NCI-H2196 treated with DMSO at 0.1 percent for 48 hours (cell line): ENCODE measurements at regions not wholly inside any gene's neighbourhood (a gene's known extent, or its start where the extent isn't known, plus 50 kb on each side); places are given as distances from the start of the nearest gene placed in this dataset.
A peak's percentile ranks its signal among the peaks of the same experiment; 100 is the strongest.

Experiments used
- DNase-seq: peaks from one replicate; lab custom pipeline; 2025; ENCODE audit not compliant: unreplicated experiment; lab: John Stamatoyannopoulos, UW

DNA sequence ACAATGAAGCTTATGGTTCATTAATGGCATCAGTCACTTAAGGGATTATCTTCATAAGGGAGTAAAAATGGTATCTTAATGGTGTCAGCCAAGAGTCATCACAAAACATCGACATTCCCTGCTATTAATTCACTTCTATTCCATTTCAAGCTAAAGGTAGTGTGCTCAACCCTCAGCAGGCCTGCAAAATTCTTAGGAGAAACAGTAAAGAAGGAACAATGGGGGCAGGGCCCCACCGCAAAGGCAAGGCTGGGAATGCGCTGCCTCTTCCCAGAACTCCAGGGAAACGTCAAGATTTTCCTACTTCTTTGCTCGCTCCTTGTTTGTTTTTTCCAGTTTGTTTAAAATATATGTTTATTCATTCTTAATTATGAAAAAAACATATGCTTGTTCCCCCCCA lies 187.3 kb upstream of the TSC22D2 start:
- no peak for DNase-seq

DNA sequence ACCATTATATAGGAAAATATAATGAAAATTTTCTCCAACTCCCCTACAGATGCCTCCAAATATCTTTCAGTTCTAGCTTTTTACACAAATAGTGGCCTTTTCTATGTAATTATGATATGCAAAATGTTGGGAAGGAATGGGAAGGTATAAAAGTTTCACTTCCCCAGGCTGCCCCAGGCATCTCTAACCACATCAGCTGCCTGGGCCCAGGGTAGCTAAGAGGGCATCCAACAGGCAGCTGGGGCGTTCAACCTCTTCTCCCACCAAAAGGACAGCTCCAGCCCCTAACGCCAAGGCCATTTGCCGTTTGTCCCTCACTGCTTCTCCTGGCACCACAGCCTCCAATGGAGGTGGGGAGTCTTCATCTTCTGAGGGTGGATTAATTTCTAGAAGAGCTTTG lies 188.1 kb upstream of the TSC22D2 start:
- no peak for DNase-seq

DNA sequence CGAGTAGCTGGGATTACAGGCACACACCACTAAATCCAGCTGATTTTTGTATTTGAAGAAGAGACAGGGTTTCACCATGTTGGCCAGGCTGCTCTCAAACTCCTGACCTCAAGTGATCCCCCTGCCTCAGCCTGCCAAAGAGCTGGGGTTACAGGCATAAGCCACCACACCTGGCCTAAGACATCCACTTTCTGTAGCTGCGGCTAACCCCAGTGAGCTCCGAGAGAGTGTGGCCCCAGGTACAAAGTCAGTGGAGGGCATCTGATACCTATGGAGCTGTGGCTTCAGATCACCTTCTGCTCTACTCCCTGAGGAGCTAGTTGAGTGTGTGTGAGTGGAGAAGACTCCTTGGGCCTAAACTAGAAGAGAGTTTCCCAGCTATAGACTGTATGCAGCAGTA lies 189.3 kb upstream of the TSC22D2 start:
- no peak for DNase-seq

DNA sequence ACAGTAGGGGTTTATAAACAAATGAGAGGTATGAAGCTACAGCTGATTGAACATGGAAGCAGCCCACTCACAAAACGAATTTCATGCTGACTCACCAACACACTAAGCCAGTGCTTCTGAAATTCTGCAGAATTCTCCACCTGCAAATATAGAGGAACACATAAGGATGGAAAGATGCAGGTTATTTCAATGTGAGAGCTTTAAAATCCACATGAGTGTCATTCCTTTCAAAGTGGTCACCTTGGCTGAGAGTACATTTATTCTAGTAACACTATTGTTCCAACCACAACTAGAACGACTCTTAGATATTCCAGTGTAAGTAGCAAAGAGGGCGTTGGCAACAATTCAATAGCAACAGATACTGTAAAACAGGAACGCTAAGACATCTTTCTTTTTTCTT lies 189.9 kb upstream of the TSC22D2 start:
- DNase-seq = no peak

DNA sequence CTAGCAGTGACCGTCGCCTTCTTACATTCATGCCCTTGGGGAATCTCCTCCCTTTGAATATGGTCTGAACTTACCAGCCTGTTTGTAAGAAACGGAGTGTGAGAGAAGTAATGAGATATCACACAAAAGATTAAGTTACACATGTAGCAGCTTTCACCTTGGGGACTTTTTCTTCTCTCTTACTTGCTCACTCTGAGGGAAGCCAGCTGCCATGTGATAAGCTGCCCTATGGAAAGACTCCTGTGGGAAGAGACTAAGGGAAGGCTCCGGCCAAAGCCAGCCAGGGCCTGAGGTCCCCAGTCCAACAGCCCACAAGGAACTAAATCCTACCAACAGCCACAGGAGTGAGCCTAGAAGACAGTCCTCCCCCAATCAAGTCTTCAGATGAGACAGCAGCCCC lies 190.4 kb upstream of the TSC22D2 start:
- DNase-seq = no peak

DNA sequence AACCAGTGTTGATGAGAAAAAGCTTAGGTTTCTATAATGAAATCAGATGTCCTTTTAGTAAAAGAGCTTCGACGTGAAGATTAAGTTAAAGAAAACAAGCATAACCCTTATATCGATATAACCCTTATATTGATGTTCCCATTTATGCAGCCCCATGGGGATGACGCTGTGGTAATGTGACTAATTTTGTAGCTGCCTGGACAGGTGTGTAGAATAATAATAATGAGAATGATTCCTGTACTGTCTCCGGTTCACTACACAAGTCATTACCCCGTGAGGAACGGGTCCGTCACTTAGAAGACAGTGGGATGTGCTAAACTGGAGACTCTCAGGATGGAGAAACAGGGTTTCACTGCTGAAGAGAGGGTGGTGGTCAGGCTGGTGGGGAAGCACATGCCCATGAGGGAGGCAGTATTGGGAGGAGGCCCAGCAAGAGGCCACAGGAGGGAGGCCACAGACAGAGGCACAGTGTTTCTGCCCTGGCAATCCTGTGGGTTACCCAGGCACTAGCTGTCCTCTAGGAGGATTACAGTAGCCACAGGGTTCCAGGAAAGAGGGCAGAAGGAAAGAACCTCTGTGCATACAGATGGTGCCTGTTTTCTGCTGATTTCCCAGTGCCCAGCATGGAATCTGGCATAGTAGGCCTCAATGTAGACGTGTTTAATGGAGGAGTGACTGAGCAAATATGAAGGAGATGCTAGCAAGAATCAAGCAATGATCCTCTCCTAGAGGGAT lies 191.1 kb upstream of the TSC22D2 start:
- no peak for DNase-seq

DNA sequence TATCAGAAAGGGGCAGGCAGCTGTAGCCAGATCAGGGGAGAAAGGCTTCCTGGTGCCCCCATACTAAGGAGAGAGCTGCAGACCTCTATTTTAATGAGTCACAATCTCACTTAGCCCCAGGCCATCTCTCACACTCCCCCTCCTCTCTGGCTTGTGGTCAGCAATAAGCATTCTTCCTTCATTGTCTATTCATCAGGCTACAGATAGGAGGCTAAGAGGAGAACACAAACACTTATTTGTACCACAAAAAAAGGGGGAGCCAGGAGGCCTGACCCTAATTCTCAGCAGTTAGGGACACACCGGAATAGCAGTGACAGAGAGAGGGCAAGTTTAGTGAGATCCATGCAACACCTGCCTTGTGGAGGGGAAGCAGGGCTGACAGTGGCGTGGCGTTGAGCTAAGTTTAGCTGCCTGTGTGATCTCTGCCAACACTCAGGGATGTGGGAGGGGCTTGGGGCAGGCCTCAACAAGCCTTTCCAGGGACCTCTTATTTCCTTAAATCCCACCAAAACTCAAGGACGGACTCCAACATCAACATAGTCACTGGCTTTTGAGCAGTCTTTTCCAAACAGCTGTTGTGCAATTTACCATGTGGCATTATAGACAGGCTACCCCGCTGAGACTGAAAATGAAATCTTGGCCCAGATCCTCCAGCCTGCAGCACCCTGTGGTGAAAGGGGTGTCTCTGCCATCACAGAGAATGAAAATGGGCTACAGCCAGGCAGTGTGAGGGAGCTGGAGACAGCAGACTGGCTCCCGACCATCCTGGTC lies 191.9 kb upstream of the TSC22D2 start:
- peak; percentile 78 for DNase-seq

DNA sequence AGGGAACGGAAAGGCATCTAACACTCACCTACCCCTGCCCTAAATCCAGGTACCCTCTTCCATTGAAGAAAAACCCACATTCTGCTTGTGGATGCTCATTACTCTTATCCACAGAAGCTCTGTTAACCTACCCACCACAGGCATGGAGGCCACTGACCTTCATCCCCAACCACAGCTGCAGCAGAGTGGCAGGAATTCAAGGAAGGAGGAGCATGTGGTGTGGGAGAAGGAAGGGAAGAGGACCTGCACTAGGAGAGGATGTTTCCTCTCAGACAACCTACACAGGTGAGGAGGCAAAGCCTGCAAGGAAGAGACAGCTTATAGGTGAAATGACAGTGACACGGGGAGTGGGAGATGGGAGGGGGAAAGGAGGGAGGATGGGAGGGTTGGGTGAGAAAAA lies 192.5 kb upstream of the TSC22D2 start:
- no peak for DNase-seq

DNA sequence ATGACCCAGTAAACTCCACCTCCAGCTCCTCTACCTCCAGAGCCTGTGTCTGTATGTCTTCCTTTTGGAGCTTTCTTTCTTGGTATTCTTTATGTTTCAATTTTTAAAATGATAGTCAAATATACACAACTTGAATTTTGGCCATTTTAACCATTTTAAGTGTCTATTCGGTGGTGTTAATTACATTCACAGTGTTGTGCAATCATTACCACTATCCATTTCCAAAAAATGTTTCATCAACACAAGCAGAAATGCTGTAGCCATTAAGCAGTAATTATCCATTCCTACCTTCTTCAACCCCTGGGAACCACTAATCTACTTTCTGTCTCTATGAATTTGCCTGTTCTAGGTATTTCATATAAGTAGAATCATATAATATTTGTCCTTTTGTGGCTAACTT lies 194.5 kb upstream of the TSC22D2 start:
- no peak for DNase-seq

DNA sequence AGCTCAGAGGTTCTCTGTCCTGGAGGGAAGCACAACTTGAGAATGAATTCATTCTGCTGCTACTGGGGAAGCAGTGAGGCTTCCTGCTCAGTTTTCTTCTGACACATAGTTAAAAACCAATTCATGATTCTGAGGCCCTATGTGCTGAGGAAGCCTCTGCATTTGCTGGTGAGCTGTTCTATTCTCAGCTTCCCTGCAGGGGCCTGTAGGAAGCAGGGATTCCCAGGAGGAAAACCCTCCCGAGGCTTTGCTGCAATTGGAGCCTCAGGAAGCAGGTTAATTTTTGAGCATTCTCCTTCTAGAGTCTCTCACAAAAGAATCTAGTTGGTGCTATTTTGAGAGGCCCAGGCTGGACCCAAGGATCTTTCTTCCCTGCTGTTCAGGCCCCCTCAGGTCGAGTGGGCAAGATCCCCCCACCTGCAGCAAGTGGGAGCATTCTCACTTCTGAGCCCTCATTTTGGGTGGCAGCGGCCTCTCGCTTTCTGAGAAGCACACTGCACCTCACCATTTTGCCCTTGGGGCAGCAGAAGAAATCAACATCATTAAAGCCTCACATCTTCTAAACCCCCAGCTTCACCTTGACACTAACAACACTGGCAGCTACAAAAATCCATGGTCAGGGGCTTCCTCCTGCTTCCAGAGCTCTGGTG lies 197.5 kb upstream of the TSC22D2 start:
- DNase-seq = no peak

DNA sequence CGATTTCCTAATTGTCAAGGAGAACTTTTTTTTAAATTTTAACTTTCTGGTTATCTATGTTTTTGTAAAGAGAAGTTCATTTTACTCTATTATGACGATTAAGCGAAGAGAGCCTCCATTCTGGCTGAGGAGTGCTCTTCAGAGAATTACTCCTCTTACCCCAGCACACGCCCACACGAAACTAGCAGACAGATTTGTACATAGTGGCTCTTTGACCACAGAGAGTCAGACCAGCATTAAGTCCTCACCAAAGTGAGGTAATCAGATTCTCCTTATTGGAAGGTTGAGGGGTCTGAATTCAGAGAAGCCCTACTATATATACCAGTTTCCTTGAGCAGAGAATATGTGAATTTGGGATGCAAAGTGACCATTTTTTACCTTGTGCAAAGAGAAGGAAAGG lies 204.8 kb upstream of the TSC22D2 start:
- DNase-seq = no peak

DNA sequence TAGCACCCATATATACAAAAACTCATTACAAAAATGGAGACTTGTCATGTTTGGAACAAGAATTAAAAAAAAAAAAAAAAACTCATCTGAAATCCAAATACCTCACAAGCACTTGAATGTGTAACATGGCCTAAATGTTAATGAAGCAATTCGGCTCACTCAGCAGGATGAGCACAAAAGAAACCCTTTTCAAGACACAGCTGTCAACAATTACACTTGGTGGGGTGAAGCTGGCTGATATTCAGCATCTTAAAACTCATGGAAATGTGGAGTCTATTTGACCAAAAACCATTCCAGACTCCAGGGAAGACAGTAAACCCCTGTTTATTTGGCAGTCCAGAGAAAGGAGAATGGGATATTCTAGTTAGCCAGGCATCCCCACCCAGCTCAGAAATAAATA lies 205.4 kb upstream of the TSC22D2 start:
- DNase-seq = no peak

DNA sequence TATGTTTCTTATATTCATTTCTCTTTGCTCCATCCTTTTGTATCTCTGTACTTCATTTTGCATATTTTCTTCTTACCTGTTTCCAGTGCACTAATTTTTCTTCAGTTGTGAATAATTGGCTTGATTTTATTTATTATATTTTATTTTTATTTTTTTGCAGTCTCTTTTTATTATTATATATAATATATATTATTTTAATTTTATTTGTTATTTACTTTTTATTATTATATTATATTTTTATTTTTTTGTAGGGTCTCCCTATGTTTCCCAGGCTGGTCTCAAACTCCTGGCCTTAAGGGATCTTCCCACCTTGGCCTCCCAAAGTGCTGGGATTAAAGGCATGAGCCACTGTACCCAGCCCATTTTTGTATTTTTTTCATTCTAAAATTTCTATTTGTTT lies 213.1 kb upstream of the TSC22D2 start:
- no peak for DNase-seq

DNA sequence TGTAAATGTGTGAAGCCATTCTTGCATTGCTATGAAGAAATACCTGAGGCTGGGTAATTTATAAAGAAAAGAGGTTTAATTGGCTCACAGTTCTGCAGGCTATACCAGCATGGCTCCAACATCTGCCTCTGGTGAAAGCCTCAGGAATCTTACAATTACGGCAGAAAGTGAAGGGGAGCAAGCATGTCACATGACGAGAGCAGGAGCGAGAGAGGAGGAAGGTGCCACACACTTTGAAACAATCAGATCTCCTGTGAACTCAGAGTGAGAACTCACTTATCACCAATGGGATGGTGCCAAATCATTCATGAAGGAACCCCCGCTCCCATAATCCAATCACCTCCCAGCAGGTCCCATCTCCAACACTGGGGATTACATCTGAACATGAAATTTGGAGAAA lies 213.6 kb upstream of the TSC22D2 start:
- no peak for DNase-seq

DNA sequence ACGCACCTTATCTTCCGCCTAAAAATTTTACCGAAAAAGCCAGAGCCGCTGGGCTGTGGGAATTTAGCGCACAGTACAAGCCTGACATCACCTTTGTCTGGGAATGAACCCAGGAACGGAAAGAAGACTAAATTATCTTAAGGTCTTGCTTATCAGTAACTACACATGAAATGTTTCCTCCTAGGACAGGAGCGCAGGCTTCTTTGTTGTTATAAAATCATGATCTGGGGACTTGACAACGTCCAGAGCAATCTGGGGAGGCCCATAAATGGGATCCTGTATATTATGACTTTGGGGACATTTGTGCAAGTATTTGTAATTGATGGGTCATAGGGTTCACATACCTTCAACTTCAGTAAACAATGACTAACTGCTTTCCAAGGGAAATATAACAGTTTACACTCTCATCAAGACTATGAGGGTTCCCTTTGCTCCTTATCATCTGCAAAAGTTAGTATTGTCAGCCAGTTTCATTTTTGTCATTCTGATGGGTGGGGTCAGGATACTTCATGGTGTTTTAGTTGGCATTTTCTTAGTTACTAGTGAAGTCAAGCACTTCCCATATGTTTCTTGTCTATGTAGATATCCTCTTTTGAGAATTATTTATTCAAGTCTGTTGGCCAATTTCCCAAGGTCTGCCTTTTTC lies 213.9 kb upstream of the PFN2 start:
- DNase-seq = no peak

DNA sequence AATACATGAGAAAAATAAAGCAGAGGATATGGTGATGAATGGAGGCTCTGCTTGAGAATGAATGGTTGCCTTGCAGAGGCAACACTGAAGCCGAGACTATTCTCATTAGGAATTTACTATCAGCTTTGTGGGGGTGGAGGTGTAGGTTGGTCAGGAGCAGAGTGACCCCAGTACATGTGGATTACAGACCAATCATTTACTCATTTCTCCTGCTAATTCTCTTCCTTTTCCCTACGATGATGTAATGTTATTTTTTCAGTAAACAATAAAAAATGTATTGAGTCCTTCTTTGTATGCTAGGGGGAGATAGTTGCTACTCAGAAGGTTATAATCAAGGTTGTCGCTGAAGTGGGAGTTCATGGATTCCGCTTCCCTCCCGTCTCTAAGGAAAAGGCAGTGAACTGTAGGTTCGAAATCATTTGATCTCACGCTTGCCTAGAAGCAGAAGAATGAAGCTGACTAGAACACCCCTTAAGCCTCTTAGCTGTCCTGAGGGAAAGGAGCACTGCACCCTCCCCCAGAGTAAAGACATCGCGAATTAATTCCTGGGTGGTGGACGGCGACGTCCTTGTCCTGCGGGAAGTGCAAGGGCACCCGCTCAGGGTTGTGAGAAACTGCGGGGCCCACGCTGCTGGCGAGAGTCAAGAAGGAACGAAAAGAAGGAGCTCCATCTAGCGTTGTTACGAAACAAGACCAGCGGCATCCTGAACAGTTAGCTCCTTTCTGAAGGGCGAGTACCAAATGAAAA lies 213.2 kb upstream of the PFN2 start:
- DNase-seq = peak; percentile 82

DNA sequence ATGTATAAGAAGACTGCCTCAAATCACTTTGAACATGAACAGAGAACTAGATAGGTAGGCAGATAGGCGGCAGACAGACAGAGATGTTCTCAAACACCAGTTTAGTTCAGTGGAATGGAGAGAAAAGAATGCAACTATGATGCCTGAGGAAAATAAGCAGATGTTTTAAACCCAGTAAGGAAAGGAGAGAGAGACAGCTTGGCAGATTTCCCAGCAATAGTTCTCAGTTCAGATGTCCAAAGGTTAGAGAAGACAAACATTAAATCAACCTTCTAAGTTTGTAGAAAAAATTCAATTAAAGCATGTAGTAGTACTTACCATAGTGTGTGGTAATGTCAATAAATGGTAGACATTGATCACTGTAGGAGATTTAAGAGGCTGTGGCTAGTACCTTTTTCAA lies 209.6 kb upstream of the PFN2 start:
- DNase-seq = no peak

DNA sequence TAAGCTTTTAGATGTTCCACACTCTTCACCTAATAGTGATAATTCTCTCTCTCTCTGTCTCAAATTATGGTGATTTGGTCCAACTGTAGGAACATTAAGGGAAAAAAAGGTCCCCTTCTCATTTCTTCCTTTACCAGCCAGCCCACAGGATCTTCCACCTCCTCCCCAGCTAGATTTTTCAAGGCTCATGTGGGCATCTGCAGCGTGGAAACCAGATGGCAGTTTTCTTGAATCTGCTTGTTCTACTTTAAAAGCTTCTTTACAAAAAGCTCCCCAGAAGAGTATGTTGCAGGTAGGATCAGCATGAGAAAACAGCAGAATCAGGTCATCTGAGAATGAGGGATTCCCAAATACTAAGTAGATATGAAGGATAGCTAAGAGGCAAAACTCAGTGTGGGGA lies 208.6 kb upstream of the PFN2 start:
- DNase-seq = no peak

DNA sequence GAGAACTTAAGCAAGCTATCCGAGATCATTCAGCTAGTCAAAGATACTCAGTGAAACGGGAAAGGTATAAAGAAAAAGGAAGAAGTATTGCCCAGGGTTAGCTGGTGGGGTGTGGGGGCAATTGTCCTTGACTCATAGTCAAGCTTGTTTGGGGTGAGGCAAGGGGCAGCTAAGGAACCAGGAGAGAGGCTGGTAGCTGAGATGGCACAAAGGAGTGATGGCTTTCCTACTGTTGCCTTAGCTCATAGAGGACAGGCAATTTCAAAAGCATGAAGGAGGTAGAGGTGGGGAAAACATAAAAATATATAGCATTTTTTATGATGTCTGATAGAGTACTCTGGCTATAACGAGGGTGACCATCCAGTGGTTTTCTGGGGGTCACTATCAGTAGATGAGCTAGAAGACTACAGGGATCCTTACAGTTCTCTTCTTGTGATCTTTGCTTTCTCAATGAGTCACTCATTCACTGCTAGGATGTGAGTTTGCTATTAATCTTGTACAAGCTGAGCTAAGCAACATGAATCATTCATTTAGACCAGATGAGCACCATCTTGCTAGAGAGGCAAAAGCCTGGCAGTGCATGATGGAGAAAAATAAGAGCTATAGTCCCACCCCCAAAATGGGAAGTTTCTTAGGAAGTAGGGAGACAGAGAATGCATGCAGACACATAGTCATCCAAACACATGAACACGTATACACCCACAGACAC lies 207.1 kb upstream of the PFN2 start:
- DNase-seq = no peak

DNA sequence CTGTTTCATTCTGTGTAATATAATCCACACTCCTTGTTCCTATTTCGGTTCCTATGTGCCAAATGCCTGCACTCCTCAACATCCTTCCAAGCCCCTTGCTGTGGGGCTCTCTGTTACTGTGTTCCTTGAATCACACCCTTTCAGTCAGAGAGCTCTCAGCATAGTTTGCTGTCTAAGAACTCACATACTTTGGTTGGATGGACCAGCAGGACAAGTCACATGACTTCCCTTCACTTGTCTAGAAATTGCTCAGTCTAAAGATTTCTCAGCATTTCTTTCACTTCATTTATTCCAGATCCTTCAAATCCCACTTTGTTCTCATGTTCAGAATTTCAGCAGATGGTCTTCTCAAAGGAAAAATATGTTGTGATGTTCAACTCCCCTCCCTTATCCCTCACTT lies 203.5 kb upstream of the PFN2 start:
- DNase-seq = no peak
